RWPE2 (cell line): ENCODE measurements at regions not wholly inside any gene's neighbourhood (a gene's known extent, or its start where the extent isn't known, plus 50 kb on each side); places are given as distances from the start of the nearest gene placed in this dataset.
"Not testable (repeated sequence)": the region's sequence is repeated elsewhere in the genome, so short reads cannot be mapped to it uniquely, and the experiment has no call there.

ENCODE experiments used
- ATAC-seq: fragments of 200-7000 bp; cut with Tn5 transposase; 3 replicates; pipeline ENCODE4 v1.9.1; 2021; ENCODE audit warnings: low read depth
- DNase-seq: peaks from one replicate; pipeline ENCODE4 v3.0.0-alpha.2; 2020; ENCODE audit warnings: low spot score
- H3K27ac ChIP-seq: fragments of 450-650 bp; 2 replicates; pipeline ENCODE4 v1.5.1; 2017; ENCODE audit warnings: mild to moderate bottlenecking; ENCODE audit not compliant: poor library complexity, severe bottlenecking
- H3K27me3 ChIP-seq: fragments of 250-450 bp; sonication (Bioruptor Pico); 2 replicates; pipeline ENCODE4 v1.5.1; 2021; ENCODE audit warnings: mild to moderate bottlenecking, moderate library complexity; ENCODE audit not compliant: insufficient read depth, poor library complexity, severe bottlenecking
- H3K36me3 ChIP-seq: fragments of 250-450 bp; sonication (Bioruptor Pico); 2 replicates; pipeline ENCODE4 v1.5.1; 2020; ENCODE audit warnings: low read depth, mild to moderate bottlenecking, moderate library complexity
- H3K4me1 ChIP-seq: fragments of 250-450 bp; sonication (Bioruptor Pico); 2 replicates; pipeline ENCODE4 v1.5.1; 2021; ENCODE audit warnings: mild to moderate bottlenecking, moderate library complexity; ENCODE audit not compliant: insufficient read depth, poor library complexity, severe bottlenecking
- H3K4me3 ChIP-seq: fragments of 250-450 bp; sonication (Bioruptor Pico); 2 replicates; pipeline ENCODE4 v1.5.1; 2021; ENCODE audit warnings: mild to moderate bottlenecking, moderate library complexity; ENCODE audit not compliant: severe bottlenecking
- H3K9me3 ChIP-seq: fragments of 250-450 bp; sonication (Bioruptor Pico); 2 replicates; pipeline ENCODE4 v1.5.1; 2021; ENCODE audit warnings: mild to moderate bottlenecking, moderate library complexity; ENCODE audit not compliant: severe bottlenecking
- TF ChIP-seq, protein P1 (sequence below): fragments of 450-650 bp; IDR thresholded peaks from one replicate; pipeline ENCODE4 v1.5.1; 2017; ENCODE audit warnings: mild to moderate bottlenecking, moderate library complexity; ENCODE audit not compliant: poor library complexity, severe bottlenecking

DNA sequence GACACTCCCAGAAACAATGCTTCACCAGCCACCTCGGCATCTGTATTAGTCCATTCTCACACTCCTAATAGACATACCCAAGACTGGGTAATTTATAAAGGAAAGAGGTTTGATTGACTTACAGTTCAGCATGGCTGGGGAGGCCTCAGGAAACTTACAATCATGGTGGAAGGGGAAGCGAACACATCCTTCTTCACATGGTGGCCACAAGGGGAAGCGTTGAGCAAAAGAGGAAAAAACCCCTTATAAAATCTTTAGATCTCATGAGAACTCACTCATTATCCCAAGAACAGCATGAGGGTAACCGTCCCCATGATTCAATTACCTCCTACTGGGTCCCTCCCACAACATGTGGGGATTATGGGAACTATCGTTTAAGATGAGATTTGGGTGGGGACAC is 140.9 kb downstream of the LIG4 start:
- H3K9me3 ChIP-seq, ATAC-seq, DNase-seq, H3K27ac ChIP-seq, H3K27me3 ChIP-seq, H3K4me1 ChIP-seq, H3K4me3 ChIP-seq, H3K36me3 ChIP-seq: not testable (repeated sequence)
- TF ChIP-seq, protein P1, sequence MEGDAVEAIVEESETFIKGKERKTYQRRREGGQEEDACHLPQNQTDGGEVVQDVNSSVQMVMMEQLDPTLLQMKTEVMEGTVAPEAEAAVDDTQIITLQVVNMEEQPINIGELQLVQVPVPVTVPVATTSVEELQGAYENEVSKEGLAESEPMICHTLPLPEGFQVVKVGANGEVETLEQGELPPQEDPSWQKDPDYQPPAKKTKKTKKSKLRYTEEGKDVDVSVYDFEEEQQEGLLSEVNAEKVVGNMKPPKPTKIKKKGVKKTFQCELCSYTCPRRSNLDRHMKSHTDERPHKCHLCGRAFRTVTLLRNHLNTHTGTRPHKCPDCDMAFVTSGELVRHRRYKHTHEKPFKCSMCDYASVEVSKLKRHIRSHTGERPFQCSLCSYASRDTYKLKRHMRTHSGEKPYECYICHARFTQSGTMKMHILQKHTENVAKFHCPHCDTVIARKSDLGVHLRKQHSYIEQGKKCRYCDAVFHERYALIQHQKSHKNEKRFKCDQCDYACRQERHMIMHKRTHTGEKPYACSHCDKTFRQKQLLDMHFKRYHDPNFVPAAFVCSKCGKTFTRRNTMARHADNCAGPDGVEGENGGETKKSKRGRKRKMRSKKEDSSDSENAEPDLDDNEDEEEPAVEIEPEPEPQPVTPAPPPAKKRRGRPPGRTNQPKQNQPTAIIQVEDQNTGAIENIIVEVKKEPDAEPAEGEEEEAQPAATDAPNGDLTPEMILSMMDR: peak; percentile 31

DNA sequence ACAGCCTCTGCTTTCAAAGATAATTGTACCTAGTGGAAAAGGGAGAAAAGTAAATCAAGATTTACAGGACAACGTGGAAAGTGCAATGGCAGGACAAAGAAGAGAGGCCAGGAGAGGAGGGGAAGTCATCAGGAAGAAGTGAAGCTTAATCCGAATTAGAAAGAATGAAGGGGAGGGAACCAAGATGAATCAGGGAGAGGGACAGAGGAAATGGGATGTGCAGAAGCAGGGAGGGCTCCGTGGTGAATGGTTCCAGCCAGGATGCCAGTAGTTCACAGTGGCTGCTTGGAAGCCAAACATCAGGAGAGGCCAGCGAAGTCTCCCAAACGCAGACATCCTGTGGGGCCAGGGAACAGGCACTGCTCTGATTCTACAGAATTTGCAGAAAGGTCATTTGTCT is 144.4 kb downstream of the LIG4 start:
- no peaks in the 10 kb centered on the region for H3K27me3 ChIP-seq
- DNase-seq: no peak
- no peak overlapping the region for H3K4me3 ChIP-seq
- H3K36me3 ChIP-seq: no peaks in the 10 kb centered on the region
- H3K4me1 ChIP-seq: no peaks in the 10 kb centered on the region
- TF ChIP-seq, protein P1: no peak
- no peaks in the 10 kb centered on the region for H3K9me3 ChIP-seq
- no peak overlapping the region for H3K27ac ChIP-seq
- ATAC-seq: no peak

DNA sequence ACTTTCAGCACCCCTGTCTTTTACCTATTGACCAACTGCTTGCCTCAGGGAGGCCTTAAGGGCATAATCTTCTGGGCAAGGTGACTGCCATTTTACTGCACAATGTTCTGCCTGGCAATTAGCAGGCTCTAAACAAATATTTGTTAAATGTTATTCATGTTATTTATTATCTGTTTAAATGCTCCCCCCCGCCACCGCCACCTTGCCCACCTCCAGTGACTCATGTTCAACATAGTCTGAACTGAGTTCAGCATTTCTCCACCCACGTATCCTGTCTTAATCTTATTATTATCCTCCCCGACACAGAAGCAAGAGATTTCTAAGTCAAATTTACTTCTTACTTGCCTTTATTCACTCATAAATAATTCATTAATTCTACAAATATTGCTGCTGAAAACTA is 144.8 kb downstream of the LIG4 start:
- no peak overlapping the region for H3K4me3 ChIP-seq
- DNase-seq: no peak
- no peaks in the 10 kb centered on the region for H3K27me3 ChIP-seq
- no peaks in the 10 kb centered on the region for H3K36me3 ChIP-seq
- TF ChIP-seq, protein P1: no peak
- H3K4me1 ChIP-seq: no peaks in the 10 kb centered on the region
- H3K9me3 ChIP-seq: no peaks in the 10 kb centered on the region
- no peak overlapping the region for H3K27ac ChIP-seq
- ATAC-seq: no peak

DNA sequence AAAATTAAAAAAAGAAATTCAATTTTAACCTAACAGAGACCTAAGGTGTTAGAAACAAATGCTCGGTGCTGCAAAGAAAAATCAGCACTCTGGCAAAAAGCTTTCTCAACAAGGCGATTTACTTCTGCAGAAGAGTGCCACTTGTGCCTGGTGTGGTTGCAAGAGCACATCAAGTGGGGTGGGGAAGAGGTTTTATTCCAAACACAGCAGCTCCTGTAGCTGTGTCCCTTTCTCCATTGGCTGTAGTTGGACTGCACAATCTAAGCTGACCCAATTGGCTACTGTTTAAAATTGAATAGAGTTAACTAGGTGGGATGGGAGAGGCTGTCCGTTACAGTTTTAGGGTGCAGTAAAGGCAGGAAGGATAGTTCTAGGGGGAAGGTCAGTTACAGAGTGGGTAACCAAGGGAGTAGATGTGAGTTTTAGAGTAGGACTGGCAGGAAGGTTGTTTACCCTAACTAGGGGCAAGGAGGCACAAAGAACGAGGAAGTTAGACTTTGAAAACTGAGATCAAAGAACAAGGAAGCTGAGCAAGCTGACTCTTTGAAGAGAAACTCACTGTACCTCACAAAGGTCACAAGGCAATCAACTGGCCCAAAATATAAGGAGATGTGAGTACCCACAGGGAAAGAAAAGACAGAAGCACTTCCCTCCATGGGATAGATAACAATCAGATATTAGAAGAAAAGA is 145.7 kb downstream of the LIG4 start:
- ATAC-seq: no peak
- no peak overlapping the region for H3K27ac ChIP-seq
- no peak for DNase-seq
- no peaks in the 10 kb centered on the region for H3K4me1 ChIP-seq
- H3K36me3 ChIP-seq: no peaks in the 10 kb centered on the region
- TF ChIP-seq, protein P1: no peak
- H3K9me3 ChIP-seq: no peaks in the 10 kb centered on the region
- H3K27me3 ChIP-seq: no peaks in the 10 kb centered on the region
- no peak overlapping the region for H3K4me3 ChIP-seq

DNA sequence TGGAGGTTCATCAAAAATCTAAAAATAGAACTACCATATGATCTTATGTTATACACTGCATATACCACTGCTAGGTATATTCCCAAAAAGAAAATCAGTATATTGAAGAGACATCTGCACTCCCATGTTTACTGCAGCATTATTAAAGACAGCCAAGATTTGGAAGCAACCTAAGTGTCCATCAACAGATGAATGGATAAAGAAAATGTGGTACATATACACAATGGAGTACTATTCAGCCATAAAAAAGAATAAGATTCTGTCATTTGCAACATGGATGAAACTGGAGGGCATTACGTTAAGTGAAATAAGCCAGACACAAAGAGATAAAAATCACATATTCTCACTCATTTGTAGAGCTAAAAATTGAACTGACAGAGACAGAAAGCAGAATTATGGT is 151.0 kb downstream of the LIG4 start:
- H3K27me3 ChIP-seq, H3K4me3 ChIP-seq, H3K36me3 ChIP-seq, H3K27ac ChIP-seq, ATAC-seq, H3K4me1 ChIP-seq, DNase-seq, H3K9me3 ChIP-seq: not testable (repeated sequence)
